Lung (tissue), 11 donors: ENCODE measurements at regions not wholly inside any gene's neighbourhood (a gene's known extent, or its start where the extent isn't known, plus 50 kb on each side); places are given as distances from the start of the nearest gene placed in this dataset.
"Not testable (repeated sequence)": the region's sequence is repeated elsewhere in the genome, so short reads cannot be mapped to it uniquely, and the experiment has no call there.

ENCODE experiments used
- ATAC-seq: fragments of 200-7000 bp; cut with Tn5 transposase; one replicate; pipeline ENCODE4 v1.9.1; 2020; ENCODE audit warnings: moderate number of reproducible peaks; ENCODE audit not compliant: insufficient read depth, low FRiP score
- DNase-seq, 3 donors: peaks; one replicate each; pipeline ENCODE4 v3.0.0-alpha.2; 2013 to 2017
- H3K27ac ChIP-seq, 2 donors: one replicate each; pipeline ENCODE4 v1.5.1; 2013; ENCODE audit warnings: mild to moderate bottlenecking in 2 of 2, moderate library complexity in 2 of 2, control low read depth in 1 of 2, inconsistent platforms in 1 of 2, low read depth in 1 of 2, low read length in 1 of 2
- H3K27me3 ChIP-seq, 3 donors: one replicate each; pipeline ENCODE4 v1.5.1; 2013; ENCODE audit warnings: low read length in 2 of 3; ENCODE audit not compliant: control insufficient read depth in 3 of 3, insufficient read depth in 3 of 3
- H3K36me3 ChIP-seq, 4 donors: one replicate each; pipeline ENCODE4 v1.5.1; 2013; ENCODE audit warnings: low read length in 4 of 4, mild to moderate bottlenecking in 1 of 4, moderate library complexity in 1 of 4; ENCODE audit not compliant: control insufficient read depth in 4 of 4, insufficient read depth in 4 of 4
- H3K4me1 ChIP-seq, 5 donors: one replicate each; pipeline ENCODE4 v1.5.1; 2013; ENCODE audit warnings: low read length in 5 of 5, mild to moderate bottlenecking in 2 of 5, moderate library complexity in 1 of 5; ENCODE audit not compliant: control insufficient read depth in 5 of 5, insufficient read depth in 5 of 5
- H3K4me3 ChIP-seq: one replicate; pipeline ENCODE4 v1.5.1; 2013; ENCODE audit warnings: mild to moderate bottlenecking, control low read depth, moderate library complexity
- H3K9ac ChIP-seq, 2 donors: one replicate each; pipeline ENCODE4 v1.5.1; 2013; ENCODE audit warnings: low read length in 2 of 2, control low read depth in 1 of 2; ENCODE audit not compliant: insufficient read depth in 1 of 2
- H3K9me3 ChIP-seq, 4 donors: one replicate each; pipeline ENCODE4 v1.5.1; 2013; ENCODE audit warnings: low read length in 3 of 4, mild to moderate bottlenecking in 1 of 4, moderate library complexity in 1 of 4; ENCODE audit not compliant: control insufficient read depth in 4 of 4, insufficient read depth in 3 of 4
- CTCF ChIP-seq: IDR thresholded peaks from 2 replicates; pipeline ENCODE4 v1.5.1; 2012; ENCODE audit warnings: mild to moderate bottlenecking; ENCODE audit errors: control extremely low read depth, extremely low read depth
- WGBS, 2 donors: extraction: QIAGEN DNeasy Blood & Tissue Kit; methylation state at CpG; one replicate each; pipeline ENCODE4 v1.1.7; 2013; 5-methylcytosine and 5-hydroxymethylcytosine counted together
- donor health status: control.
- donor health status: control.
- donor health status: Bipolar disorder and iron deficiency.
- donor health status: healthy.
- donor health status: DM: yes; HTN: yes; CAD: no.

- no peak overlapping the region for H3K4me3 ChIP-seq
- 41 to 77% methylated on average over 2 of the region's 2 CpGs for WGBS, 2 donors
- no peak for TF ChIP-seq CTCF
- peak; percentile 51 for ATAC-seq
- no peaks in the 10 kb centered on the region for H3K27me3 ChIP-seq
- H3K4me1 ChIP-seq: peaks cover 0 to 5% (median 4%) of the 10 kb centered on the region in 5 donors
- H3K9ac ChIP-seq: no peak overlapping the region
- H3K9me3 ChIP-seq: no peaks in the 10 kb centered on the region
- H3K27ac ChIP-seq: peak overlapping the region in 1 of 2 donors; percentile 49
- DNase-seq: peak in 2 of 3 donors; percentile 16 to 43
- no peaks in the 10 kb centered on the region for H3K36me3 ChIP-seq
These were observed 115.5 kb upstream of the ITGA6 start for GRCh38 chr2:172311921-172312345.

- H3K9ac ChIP-seq: no peak overlapping the region
- no peaks in the 10 kb centered on the region for H3K27me3 ChIP-seq
- 68 to 71% methylated on average over 8 of the region's 8 CpGs for WGBS, 2 donors
- H3K4me3 ChIP-seq: no peak overlapping the region
- no peak for TF ChIP-seq CTCF
- peaks cover 0 to 5% (median 1%) of the 10 kb centered on the region in 5 donors for H3K4me1 ChIP-seq
- no peak overlapping the region for H3K27ac ChIP-seq
- no peaks in the 10 kb centered on the region for H3K36me3 ChIP-seq
- no peaks in the 10 kb centered on the region for H3K9me3 ChIP-seq
- ATAC-seq: no peak
- no peak for DNase-seq
These were observed 113.6 kb upstream of the ITGA6 start for GRCh38 chr2:172313715-172314341.

- ATAC-seq, H3K36me3 ChIP-seq, H3K27me3 ChIP-seq, DNase-seq, H3K4me3 ChIP-seq, H3K9ac ChIP-seq, H3K9me3 ChIP-seq, H3K4me1 ChIP-seq, H3K27ac ChIP-seq: not testable (repeated sequence)
- WGBS, 2 donors: 81 to 84% methylated on average over 8 to 12 of the region's 21 CpGs
These were observed 112.3 kb upstream of the ITGA6 start for GRCh38 chr2:172315070-172315469.

GRCh38 chr2:172322049-172322448 is 105.3 kb upstream of the ITGA6 start:
- Histone ChIP-seq H3K4me1 (no peaks in the 10 kb centered on the region), H3K9ac (no peak overlapping the region), H3K36me3 (no peaks in the 10 kb centered on the region), H3K27ac (no peak overlapping the region), H3K4me3 (no peak overlapping the region), H3K9me3 (peaks cover 0 to 2% (median 0%) of the 10 kb centered on the region in 4 donors), H3K27me3 (no peaks in the 10 kb centered on the region)
- no peak for TF ChIP-seq CTCF
- 84 to 85% methylated on average over 3 of the region's 3 CpGs for WGBS, 2 donors
- ATAC-seq: no peak
- DNase-seq: no peak
